Heart right ventricle (tissue), 16 donors: ENCODE measurements at regions not wholly inside any gene's neighbourhood (a gene's known extent, or its start where the extent isn't known, plus 50 kb on each side); places are given as distances from the start of the nearest gene placed in this dataset.

ENCODE experiments used
- ATAC-seq, 8 donors: fragments of 200-7000 bp; cut with Tn5 transposase; one replicate each; pipeline ENCODE4 v1.9.1; 2020; ENCODE audit warnings: mild to moderate bottlenecking in 8 of 8, moderate library complexity in 8 of 8, moderate number of reproducible peaks in 1 of 8
- DNase-seq, 2 donors: peaks; one replicate each; pipeline ENCODE4 v3.0.0-alpha.2; 2020
- H3K27ac ChIP-seq, 10 donors: fragments of 200-600 bp; sonication (generic) in 2 of 10; one replicate each; pipeline versions ENCODE4 v1.5.0 to v1.8.0; 2020 to 2022; ENCODE audit warnings: mild to moderate bottlenecking in 3 of 10
- H3K27me3 ChIP-seq, 7 donors: fragments of 200-600 bp; one replicate each; pipeline ENCODE4 v1.8.0; 2021 to 2022; ENCODE audit warnings: mild to moderate bottlenecking in 2 of 7
- H3K36me3 ChIP-seq, 9 donors: fragments of 200-600 bp; sonication (generic) in 1 of 9; one replicate each; pipeline versions ENCODE4 v1.5.0 to v1.8.0; 2020 to 2022; ENCODE audit warnings: mild to moderate bottlenecking in 2 of 9
- H3K4me1 ChIP-seq, 9 donors: fragments of 200-600 bp; sonication (generic) in 1 of 9; one replicate each; pipeline versions ENCODE4 v1.5.0 to v1.8.0; 2020 to 2022; ENCODE audit warnings: mild to moderate bottlenecking in 4 of 9
- H3K4me3 ChIP-seq, 10 donors: fragments of 200-600 bp; sonication (generic) in 2 of 10; one replicate each; pipeline versions ENCODE4 v1.5.0 to v1.8.0; 2020 to 2022; ENCODE audit warnings: mild to moderate bottlenecking in 7 of 10, moderate library complexity in 2 of 10
- H3K9me3 ChIP-seq, 11 donors: fragments of 200-600 bp in 10 of 11; sonication (generic) in 2 of 11; one replicate each; pipeline versions ENCODE4 v1.5.0 to v1.8.0; 2013 to 2022; ENCODE audit warnings: mild to moderate bottlenecking in 2 of 11, control low read depth in 1 of 11, moderate library complexity in 1 of 11
- CTCF ChIP-seq, 9 donors: fragments of 200-600 bp; sonication (generic) in 2 of 9; IDR thresholded peaks; one replicate each; pipeline versions ENCODE4 v1.5.0 to v1.8.0; 2021 to 2022; ENCODE audit warnings: antibody characterized with exemption in 9 of 9, mild to moderate bottlenecking in 5 of 9, moderate library complexity in 1 of 9
- WGBS, 2 donors: extraction: QIAGEN DNeasy Blood & Tissue Kit; methylation state at CpG; one replicate each; pipeline ENCODE4 v1.1.7; 2013; ENCODE audit warnings: inconsistent platforms in 1 of 2; 5-methylcytosine and 5-hydroxymethylcytosine counted together
- intact Hi-C, 10 donors: fragments of 100-400 bp; cut with DNase I; formaldehyde crosslinking; loops; one replicate each; pipeline versions ENCODE4 v1.11.1 to v1.14.2; 2022
- donor health status: Arrhythmogenic right ventricular cardiomyopathy.
- donor health status: ischemic (EF 13 %, LVEDD 7.1; RV severe dilation, severe dysfunction).
- donor health status: healthy with polysubstance abuse.
- donor health status: DM: no; HTN: yes; CAD: no.
- donor health status: DM: no; HTN: no; CAD: no.
- donor health status: ischemic (EF 25% LVEDD 6.9; RV normal size, moderate dysfunction).
- donor health status: ischemic (EF 25% LVEDD 5.7; RV mildly dilated, moderate dysfunction).
- donor health status: healthy.
- donor health status: DM: yes; HTN: yes; CAD: no.
- donor health status: Ischemic cardiomyopathy.
- donor health status: ischemic (EF 35%, LVEDD 5.7; RV mildly dilated, moderate dysfunction).
- donor health status: nonischemic (EF 11% LVEDD 7.7; RV severe dilation, severe dysfunction).
- donor health status: DM: yes; HTN: yes; CAD: no.
- donor health status: PGD.
- donor health status: ischemic (EF 29% LVEDD 5.4; RV normal size, mild dysfunction).
- donor health status: nonischemic (EF 23%, LVEDD 6.1; RV moderate dilation, normal function).

GRCh38 chr4:60020389-60020788 is 1179.7 kb upstream of the ADGRL3 start:
- intact Hi-C loops: no loop called here
- TF ChIP-seq CTCF (IDR thresholded peaks at IDR 0.05): no peak
- 40 to 44% methylated on average over 4 of the region's 4 CpGs for WGBS, 2 donors
- H3K9me3 ChIP-seq: no peaks in the 10 kb centered on the region
- H3K4me3 ChIP-seq: no peak overlapping the region
- no peaks in the 10 kb centered on the region for H3K36me3 ChIP-seq
- H3K27me3 ChIP-seq: no peaks in the 10 kb centered on the region
- ATAC-seq (peak in 5 of 8 donors; percentile 25 to 71 (median 59)), DNase-seq (no peak)
- no peak overlapping the region for H3K27ac ChIP-seq
- H3K4me1 ChIP-seq: peaks cover 0 to 4% (median 0%) of the 10 kb centered on the region in 9 donors

- TF ChIP-seq CTCF (IDR thresholded peaks at IDR 0.05): no peak
- intact Hi-C loops: no loop called here
- DNase-seq (no peak), ATAC-seq (no peak)
- H3K27ac ChIP-seq: no peak overlapping the region
- H3K9me3 ChIP-seq: peaks cover 0 to 3% (median 0%) of the 10 kb centered on the region in 11 donors
- WGBS, 2 donors: 70 to 74% methylated on average over 6 of the region's 6 CpGs
- no peaks in the 10 kb centered on the region for H3K36me3 ChIP-seq
- H3K4me1 ChIP-seq: no peaks in the 10 kb centered on the region
- H3K4me3 ChIP-seq: no peak overlapping the region
- no peaks in the 10 kb centered on the region for H3K27me3 ChIP-seq
These were observed 1166.3 kb upstream of the ADGRL3 start for GRCh38 chr4:60033826-60034225.

- ATAC-seq: no peak
- Histone ChIP-seq H3K36me3 (no peaks in the 10 kb centered on the region), H3K9me3 (peaks cover 0 to 3% (median 0%) of the 10 kb centered on the region in 11 donors), H3K27ac (no peak overlapping the region), H3K27me3 (no peaks in the 10 kb centered on the region), H3K4me3 (no peak overlapping the region), H3K4me1 (no peaks in the 10 kb centered on the region)
- no peak for TF ChIP-seq CTCF (IDR thresholded peaks at IDR 0.05)
- intact Hi-C loops: no loop called here
- no peak for DNase-seq
- WGBS, 2 donors: 37 to 40% methylated on average over 6 of the region's 6 CpGs
These were observed 1165.8 kb upstream of the ADGRL3 start for GRCh38 chr4:60034361-60034760.

GRCh38 chr4:60039908-60040307 is 1160.2 kb upstream of the ADGRL3 start:
- peaks cover 0 to 32% (median 0%) of the 10 kb centered on the region in 11 donors for H3K9me3 ChIP-seq
- no peaks in the 10 kb centered on the region for H3K27me3 ChIP-seq
- H3K27ac ChIP-seq: no peak overlapping the region
- no peak overlapping the region for H3K4me3 ChIP-seq
- WGBS, 2 donors: 52 to 74% methylated on average over 2 of the region's 2 CpGs
- intact Hi-C loops: no loop called here
- H3K36me3 ChIP-seq: no peaks in the 10 kb centered on the region
- ATAC-seq (no peak), DNase-seq (no peak)
- no peaks in the 10 kb centered on the region for H3K4me1 ChIP-seq
- no peak for TF ChIP-seq CTCF (IDR thresholded peaks at IDR 0.05)
